WTC11 (cell line): ENCODE measurements at regions not wholly inside any gene's neighbourhood (a gene's known extent, or its start where the extent isn't known, plus 50 kb on each side); places are given as distances from the start of the nearest gene placed in this dataset.

Source experiments
- ATF2 ChIP-seq: sonication (generic); formaldehyde crosslinking; IDR thresholded peaks from 2 replicates; pipeline ENCODE4 v1.8.1; 2022; ENCODE audit warnings: low read depth, missing genetic modification reagents, borderline replicate concordance
- CTCF ChIP-seq: fragments of 200-600 bp; IDR thresholded peaks from 2 replicates; pipeline ENCODE4 v1.8.0; 2022; ENCODE audit warnings: antibody characterized with exemption
- E2F1 ChIP-seq: sonication (generic); formaldehyde crosslinking; IDR thresholded peaks from 2 replicates; pipeline ENCODE4 v1.8.0; 2022; ENCODE audit warnings: mild to moderate bottlenecking, missing genetic modification reagents
- ETV6 ChIP-seq: sonication (generic); formaldehyde crosslinking; IDR thresholded peaks from 2 replicates; pipeline ENCODE4 v1.8.1; 2022; ENCODE audit warnings: mild to moderate bottlenecking, missing genetic modification reagents
- FOXK1 ChIP-seq: sonication (generic); formaldehyde crosslinking; IDR thresholded peaks from 2 replicates; pipeline ENCODE4 v1.8.0; 2022; ENCODE audit warnings: mild to moderate bottlenecking, moderate library complexity, missing genetic modification reagents
- KAT7 ChIP-seq: sonication (generic); formaldehyde crosslinking; IDR thresholded peaks from 2 replicates; pipeline ENCODE4 v1.8.1; 2023; ENCODE audit warnings: missing genetic modification reagents, mild to moderate bottlenecking, borderline replicate concordance
- MLX ChIP-seq: sonication (generic); formaldehyde crosslinking; IDR thresholded peaks from 2 replicates; pipeline ENCODE4 v1.8.1; 2023; ENCODE audit warnings: mild to moderate bottlenecking, missing genetic modification reagents, moderate library complexity
- NR2C2 ChIP-seq: sonication (generic); formaldehyde crosslinking; IDR thresholded peaks from 2 replicates; pipeline ENCODE4 v1.8.0; 2022; ENCODE audit warnings: mild to moderate bottlenecking, missing genetic modification reagents
- USF1 ChIP-seq: sonication (generic); formaldehyde crosslinking; IDR thresholded peaks from 2 replicates; pipeline ENCODE4 v1.8.0; 2022; ENCODE audit warnings: mild to moderate bottlenecking, missing genetic modification reagents
- USF2 ChIP-seq: sonication (generic); formaldehyde crosslinking; IDR thresholded peaks from 2 replicates; pipeline ENCODE4 v1.8.1; 2023; ENCODE audit warnings: mild to moderate bottlenecking, missing genetic modification reagents, moderate library complexity
- ZBTB43 ChIP-seq: sonication (generic); formaldehyde crosslinking; IDR thresholded peaks from 2 replicates; pipeline ENCODE4 v1.8.1; 2023; ENCODE audit warnings: mild to moderate bottlenecking, missing genetic modification reagents
- ZNF121 ChIP-seq: sonication (generic); formaldehyde crosslinking; IDR thresholded peaks from 2 replicates; pipeline ENCODE4 v1.8.0; 2023; ENCODE audit warnings: missing genetic modification reagents
- ZNF317 ChIP-seq: sonication (generic); formaldehyde crosslinking; IDR thresholded peaks from 2 replicates; pipeline ENCODE4 v1.8.1; 2023; ENCODE audit warnings: low read depth, mild to moderate bottlenecking, moderate library complexity, missing genetic modification reagents, borderline replicate concordance

GRCh38 chr13:81142306-81142999, 801.5 kb upstream of the SPRY2 start:
- TF ChIP-seq CTCF (no peak), MLX (CRISPR knock-in tag) (no peak), ZNF121 (CRISPR knock-in tag) (no peak), FOXK1 (CRISPR knock-in tag) (no peak), E2F1 (no peak), USF1 (CRISPR knock-in tag) (no peak), ETV6 (CRISPR knock-in tag) (no peak), ZBTB43 (CRISPR knock-in tag) (no peak), ATF2 (CRISPR knock-in tag) (no peak), ZNF317 (CRISPR knock-in tag) (no peak), USF2 (CRISPR knock-in tag) (no peak), KAT7 (CRISPR knock-in tag) (no peak), NR2C2 (CRISPR knock-in tag) (no peak)
